RCC 7860 (cell line): ENCODE measurements at regions not wholly inside any gene's neighbourhood (a gene's known extent, or its start where the extent isn't known, plus 50 kb on each side); places are given as distances from the start of the nearest gene placed in this dataset.

Source experiments
- DNase-seq: peaks from one replicate; pipeline ENCODE4 v3.0.0-alpha.2; 2015; ENCODE audit warnings: low spot score
- FAIRE-seq: peaks from 2 replicates; lab custom pipeline; 2012; peaks lifted over from hg19 to GRCh38; lab: Jason Lieb, UNC

DNA sequence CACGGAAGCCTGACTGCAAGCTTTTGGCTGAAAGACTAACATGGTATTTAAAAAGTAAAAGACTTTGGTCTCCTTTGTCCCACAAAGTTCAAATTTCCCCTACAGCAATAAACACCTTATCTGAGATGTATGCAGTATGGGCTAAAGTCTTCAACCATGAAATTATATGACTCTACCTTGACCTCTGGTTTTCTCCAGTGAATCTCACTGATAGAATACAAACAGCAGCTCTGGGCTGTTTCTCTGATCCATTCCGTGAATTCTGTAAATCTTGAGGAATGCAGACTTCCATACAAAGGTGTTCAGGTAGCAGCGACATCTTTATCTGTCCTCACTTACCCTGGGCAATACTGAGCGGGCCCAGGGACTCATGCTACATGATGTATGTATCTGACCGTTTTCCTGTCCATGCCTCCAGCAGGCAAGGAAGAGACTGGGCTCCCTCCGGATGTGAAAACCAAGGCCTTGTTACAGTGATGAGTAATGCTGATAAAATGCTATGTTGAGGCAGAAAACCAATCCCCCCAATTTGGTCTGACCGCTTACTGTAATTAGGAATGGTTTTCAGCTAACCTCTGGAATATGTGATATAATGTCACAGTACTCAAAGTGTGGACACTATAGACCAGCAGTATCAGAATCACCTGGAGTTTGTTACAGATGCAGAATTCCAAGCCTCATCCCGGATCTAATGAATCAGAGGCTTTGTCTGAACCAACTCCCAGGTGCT lies 589.8 kb downstream of the HS3ST4 start:
- DNase-seq (peak; percentile 8), FAIRE-seq (no peak)

DNA sequence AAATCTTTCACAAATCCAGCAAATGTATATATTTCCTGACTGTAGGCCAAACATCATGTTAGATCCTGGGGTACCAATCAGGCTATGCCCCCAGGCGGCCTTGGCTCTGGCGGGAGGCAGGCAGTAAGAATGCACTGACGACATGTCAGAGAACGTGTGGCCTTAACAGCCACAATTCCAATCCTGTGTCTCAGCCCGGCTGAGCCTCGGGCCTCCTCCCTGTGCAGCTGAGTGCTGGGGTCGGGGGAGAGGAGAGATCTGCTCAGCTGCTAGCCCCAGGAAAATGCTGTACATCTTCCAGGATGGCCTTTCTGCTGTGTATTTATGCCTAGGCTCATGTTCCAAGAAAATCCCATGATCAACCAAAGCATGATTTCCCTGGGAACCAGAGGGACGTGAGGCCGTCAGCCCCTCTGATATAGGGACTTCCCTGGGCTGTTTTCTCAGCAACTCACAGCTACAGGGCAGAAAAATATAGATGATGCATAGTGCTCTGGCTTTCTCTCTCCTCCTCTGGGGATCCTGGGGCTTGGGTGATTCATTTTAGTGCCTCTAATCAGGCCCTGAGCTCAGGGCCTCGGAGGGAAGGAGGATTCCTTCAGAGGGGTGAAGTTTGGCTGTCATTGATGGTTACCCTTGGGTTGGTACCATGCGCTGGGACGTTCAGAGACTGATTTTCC lies 604.0 kb downstream of the HS3ST4 start:
- no peak for FAIRE-seq
- no peak for DNase-seq

DNA sequence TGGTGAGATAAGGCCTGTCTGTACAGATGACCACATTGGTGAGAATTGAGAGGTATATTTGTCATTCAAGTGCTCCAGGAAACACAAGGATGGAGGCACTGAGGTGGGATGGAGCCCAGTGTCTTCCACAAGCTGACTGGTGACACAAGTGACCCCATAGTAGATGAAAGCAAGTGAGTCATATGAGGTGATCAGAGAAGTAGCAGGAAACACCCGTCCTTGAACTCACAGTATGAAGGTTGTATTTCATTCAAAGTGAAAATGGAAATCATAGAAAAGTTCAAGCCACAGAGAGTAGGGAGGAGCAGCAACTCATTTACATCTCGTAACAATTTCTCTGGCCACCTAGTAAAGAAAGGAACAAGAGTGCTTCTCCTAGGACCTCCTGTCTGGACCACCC lies 609.8 kb downstream of the HS3ST4 start:
- FAIRE-seq, result no peak

DNA sequence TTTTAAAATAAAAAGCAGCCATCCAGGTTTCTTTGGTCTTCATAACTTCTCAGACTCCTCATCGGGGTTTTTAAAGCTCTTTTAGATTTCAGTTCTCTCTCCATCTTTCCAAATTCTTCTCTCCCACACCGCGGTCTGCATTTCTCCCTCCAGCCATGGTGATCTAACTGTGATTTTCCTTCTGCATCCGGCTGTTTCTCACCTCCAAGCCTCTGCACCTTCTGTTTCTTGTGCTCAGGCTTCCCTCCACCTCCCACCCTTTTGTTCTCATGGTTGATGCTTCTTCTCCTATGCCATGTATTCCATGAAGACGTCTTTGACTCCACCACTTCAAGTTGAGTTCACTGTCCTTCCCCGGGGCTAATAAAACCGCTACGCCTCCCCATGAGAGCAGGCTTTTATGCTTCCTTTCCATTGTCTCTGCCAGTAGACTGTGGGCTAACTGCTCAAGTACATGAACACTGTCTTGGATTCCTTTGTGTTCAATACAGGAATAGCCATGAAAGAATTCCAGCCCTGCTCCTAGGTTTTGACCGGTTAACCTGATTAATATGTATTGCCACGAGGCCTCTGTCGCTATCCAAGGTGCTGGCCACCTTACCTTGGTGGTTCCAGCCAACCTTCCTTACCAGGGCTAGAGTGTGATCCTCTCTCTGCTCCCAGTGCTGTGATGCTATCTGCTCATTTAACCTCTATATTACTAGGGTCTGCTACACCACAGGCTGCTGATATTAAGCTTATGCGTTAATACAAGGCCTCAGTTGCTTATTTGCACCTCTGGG lies 625.1 kb downstream of the HS3ST4 start:
- FAIRE-seq, result no peak
- DNase-seq, result no peak

More for the DNA sequence above, 609.8 kb downstream of the HS3ST4 start:
- DNase-seq, result no peak

DNA sequence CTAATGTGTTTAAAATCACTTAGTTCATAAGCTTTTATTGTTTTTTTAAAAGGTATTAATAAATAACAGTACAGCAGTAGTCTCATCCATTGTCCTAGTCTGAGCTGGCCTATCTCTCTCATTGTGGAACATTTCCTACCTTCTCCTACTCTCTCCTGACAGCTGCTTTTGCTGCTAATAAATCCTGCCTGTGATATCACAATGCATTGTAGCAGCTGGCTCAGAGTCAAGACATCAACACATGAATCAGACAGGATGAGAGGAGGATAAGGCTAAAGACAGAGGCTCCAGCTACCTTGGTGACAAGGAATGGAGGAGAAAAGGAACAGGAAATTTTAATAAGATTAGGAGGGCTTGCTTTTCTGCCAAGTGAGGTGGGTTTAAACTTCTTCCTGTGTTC lies 626.1 kb downstream of the HS3ST4 start:
- no peak for DNase-seq
- FAIRE-seq, result no peak

DNA sequence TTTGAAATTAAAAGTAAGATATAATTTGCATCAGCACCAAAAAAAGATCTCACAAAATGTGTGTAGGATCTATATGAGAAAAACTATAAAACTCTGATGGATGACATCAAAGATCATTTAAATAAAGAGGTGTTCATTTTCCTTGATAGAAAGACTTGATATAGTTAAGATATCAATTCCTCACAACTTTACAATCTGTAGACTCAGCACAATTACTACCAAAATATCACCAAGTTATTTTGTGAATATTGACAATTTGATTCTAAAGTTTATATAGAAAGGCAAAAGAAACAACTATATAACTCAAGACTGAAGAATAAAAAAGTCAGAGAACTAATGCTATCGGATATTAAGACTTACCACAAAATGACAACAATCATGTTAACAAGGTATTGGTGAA lies 638.9 kb downstream of the HS3ST4 start:
- DNase-seq (no peak), FAIRE-seq (no peak)

DNA sequence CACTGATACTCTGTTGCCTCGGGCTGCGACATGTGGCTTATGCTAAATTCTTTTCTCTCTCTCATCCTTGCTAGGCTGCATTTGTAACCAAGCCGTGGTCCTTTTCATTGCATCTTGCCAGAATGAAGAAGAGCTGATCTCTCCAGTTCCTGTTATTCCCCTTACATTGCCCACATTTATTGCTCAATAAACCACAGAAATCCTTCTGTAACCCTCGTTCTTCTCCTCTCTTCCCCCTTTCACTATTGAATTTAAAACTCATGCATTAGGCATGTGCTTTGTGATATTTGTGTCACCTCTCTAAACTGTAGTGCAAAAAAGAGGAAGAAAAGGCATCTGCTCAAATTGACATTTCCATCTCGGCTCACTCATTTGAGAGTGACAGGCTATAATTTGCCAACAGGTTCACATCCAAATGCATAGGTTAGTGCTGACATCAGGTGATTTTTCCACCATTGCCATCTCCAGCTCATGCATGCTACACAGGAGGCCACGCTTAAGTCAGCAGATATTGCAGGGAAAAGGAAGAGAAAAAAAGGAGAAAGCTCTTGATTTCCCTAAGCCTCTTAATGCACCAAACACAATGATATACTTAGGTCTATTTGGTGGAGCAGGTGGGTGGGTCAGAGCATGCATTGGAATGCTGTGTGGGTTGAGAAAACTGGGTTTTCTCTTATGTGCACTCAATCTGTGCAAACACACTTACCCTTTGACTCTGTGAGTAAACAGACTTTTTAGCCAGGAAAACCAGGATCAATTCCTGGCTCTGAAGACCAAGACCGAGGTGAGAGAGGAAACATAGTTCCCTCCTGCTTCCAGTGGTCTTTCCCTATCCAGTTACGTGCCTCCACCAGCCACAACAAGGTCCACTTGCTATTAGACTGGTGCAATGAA lies 642.7 kb downstream of the HS3ST4 start:
- DNase-seq, result no peak
- no peak for FAIRE-seq

DNA sequence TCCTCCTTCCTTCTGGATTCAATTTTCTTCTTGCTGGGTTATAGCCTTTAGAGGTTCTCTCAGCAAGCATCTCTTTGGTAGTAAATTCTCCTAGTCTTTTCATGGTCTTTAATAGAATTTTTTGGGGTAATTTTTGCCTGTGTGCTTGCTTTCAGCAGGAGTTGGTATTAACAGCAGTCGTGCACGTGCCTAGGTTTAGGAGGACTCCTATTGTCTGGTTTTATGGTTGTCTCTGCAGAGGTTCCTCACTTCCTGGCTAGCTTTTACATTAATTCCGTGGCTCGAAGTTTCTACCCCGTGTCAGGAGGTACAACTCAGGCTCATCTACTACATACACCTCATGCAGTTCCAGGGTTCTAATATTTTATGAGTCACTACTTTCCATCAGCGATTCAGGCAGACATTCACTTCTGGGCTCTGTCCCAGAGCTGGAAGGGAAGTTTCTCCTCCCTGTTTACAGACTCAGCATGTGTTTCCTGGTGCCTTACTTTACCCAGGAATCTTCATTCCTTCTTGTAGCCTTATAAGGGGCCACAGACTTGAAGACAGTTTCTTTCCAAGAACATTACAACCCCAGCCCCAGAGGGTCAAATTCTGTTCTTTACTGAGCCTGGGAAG lies 643.6 kb downstream of the HS3ST4 start:
- FAIRE-seq, result no peak
- DNase-seq, result no peak

DNA sequence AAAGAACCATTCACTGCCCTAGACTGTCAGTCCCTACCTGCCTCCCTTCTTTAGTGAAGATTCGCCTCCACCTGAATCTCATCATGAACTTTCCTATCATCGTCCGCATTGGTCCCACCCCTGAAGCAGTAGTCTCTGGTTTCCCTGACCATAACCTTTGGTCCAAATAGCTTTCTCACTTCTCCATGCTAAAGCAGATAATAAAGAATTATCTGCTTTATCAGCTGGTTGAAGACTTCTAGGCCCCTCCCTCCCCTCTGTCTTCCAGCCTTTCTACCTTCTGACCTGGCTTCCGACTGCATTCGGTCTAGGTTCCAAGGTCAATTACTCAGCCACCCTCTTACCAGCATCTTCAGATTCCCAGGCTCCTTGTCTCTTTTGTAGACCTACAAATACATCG lies 650.9 kb downstream of the HS3ST4 start:
- no peak for DNase-seq
- no peak for FAIRE-seq

DNA sequence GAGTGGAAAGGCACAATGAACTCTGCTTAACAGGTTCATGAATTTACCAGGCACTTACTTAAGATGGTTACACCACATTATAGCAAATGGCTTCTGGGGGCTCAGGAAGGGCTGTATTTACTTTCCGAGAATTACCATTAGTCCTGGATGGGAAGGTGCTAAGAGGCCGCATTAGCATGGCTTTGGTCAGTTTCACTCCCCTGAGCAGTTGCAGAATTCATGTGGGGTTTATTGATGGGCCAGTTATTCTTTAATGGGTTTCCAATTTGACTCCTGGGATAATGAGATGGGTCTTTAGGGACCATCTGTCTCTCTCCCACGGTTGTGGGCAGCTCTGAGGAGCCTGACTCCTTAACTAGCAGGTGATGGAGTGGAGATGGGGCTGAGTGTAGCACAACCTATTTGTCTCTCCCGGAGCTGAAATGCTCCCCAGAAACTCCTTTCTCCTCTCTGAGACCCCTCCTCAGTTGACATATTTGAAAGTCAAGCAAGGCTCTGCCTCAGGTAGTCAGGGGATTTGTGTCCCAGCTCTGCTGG lies 652.5 kb downstream of the HS3ST4 start:
- FAIRE-seq, result no peak
- no peak for DNase-seq

DNA sequence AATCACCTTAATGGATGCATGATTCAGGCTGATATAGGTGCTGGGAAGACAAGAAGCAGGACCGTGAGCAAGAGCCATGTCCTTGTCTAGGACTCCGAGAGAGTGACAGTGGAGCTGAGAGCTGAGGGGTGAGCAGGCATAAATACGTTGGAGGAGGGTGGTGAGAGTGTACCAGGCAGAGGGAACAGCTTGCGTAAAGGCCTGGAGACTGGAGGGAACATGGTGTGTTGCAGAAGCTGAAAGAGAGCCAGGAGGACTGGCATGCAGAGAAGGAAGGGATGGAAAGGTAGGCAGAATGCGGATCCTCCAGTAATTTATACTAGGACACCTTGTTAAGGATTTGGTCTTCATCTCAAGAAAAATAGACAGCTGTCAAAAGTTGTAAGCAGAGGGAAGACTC lies 653.2 kb downstream of the HS3ST4 start:
- DNase-seq, result no peak
- FAIRE-seq, result no peak

DNA sequence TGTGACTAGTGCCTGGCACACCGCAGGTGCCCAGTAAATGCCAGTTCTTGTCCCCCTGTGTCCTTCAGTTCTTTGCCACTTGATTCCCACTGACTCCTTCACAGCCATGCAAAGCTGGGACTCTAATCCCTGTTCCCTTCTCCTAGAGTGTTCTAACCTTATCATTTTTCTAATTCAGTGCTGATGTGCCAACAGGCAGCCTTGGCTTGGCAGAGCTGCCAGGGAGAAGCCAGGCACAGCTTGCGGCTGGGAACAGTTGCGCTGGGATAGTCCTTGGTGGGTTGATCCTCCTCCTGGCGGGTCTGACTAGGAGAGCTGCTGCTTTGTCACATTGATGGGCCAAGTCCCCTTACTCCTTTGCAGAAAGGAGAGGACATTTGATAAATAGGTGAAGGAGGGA lies 654.2 kb downstream of the HS3ST4 start:
- DNase-seq (no peak), FAIRE-seq (no peak)

DNA sequence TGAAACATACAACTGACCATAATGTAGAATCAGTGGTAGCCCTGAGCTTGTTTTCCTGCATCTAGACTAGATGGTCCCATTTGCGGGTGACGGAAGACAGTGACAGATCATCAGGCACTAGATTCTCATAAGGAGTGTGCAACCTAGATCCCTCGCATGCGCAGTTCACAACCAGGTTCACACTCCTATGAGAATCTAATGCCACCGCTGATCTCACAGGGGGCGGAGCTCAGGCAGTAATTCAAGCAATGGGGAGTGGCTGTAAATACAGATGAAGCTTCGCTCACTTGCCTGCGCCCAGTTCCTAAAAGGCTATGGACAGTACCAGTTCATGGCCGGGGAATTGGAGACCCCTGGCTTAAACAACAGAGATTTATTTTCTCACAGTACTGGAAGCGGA lies 656.3 kb downstream of the HS3ST4 start:
- FAIRE-seq (no peak), DNase-seq (no peak)

DNA sequence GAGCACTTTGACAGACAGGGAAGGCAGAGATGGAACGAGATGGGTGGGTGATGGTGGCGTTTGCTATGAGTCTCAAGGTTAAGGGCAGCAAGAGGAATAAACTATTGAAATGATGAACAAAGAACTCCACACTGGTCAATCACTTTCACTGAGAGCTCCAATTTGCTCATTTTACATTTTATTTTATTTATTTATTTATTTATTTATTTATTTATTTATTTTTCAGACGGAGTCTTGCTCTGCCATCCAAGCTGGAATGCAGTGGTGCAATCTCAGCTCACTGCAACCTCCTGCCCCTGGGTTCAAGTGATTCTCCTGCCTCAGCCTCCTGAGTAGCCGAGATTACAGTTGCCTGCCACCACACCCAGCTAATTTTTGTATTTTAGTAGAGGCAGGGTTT lies 669.1 kb downstream of the HS3ST4 start:
- no peak for DNase-seq
- no peak for FAIRE-seq

DNA sequence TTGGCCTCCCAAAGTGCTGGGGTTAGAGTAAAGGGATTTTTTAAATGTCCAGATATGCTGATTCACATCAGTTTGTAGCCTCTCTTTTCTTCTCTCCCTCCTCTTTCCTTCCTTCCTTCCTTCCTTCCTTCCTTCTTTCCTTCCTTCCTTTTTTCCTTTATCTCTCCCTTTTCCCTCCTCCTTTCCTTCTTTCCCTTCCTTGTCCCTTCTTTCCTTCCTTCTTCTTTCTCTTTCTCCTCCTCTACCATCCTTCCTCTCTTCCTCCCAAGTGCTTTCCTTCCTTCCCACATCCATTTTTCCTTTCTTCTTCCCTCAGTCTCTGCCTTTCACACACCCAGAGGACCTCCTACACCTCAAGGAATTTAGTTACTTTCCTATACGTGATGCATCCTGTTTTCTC lies 671.8 kb downstream of the HS3ST4 start:
- DNase-seq (no peak), FAIRE-seq (no peak)

DNA sequence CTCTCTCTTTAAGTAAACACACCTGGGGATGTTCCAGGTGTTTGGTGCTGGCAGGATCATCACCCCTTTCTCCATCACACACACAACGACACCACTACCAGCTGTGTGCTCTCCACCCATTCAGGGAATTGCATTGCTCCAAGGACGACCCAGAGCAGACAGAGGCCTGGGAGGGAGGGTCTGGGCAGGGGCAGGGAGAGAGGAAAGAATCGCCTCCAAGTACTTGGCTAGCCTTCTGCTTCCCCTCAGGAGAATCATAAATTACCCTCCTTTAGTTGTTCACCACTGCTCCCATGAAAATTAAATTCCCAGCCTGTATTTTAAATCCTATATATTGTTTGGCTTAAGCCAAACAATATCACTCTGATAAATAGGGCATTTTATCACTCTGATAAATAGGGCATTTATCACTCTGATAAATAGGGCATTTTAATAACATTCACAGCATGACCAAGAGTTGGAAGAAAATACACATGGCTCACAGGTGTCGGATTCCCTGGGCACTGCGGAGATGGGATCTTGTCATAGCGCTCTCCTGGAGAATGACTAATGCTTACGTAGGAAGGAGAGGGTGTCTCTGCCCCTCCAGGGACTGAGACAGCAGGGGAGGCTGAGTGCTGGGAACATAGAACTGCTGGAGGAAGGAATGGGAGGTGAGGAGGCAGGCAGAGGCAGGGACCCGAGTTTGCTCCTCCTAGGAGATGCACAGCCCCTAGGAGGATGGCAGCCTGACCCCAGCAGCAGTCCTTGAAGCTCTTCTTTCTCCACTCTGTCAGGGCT lies 673.6 kb downstream of the HS3ST4 start:
- DNase-seq, result no peak
- FAIRE-seq, result no peak

DNA sequence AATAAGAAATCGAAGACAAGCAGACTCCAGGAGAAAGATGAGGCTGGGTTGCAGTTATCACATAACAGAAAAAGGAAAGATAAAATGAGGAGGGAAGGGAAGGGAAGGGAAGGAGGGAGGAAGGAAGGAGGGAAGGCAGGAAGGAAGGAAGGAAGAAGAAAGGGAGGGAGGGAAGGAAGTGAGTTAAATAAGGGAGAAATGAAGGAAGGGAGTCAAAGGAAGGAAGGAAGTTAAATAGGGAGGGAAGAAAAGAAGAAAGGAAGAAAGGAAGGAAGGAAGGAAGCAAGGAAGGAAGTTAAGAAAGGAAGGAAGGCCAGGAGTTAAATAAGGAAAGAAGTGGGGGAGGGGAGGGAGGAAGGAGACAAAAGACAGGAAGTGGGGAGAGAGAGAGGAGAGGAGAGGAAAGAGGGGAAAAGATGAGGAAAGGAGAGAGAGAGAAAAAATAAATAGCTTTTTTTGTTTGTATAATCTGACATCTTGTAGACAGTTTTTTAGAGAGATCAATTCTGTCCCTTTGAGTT lies 679.6 kb downstream of the HS3ST4 start:
- no peak for FAIRE-seq
- no peak for DNase-seq

DNA sequence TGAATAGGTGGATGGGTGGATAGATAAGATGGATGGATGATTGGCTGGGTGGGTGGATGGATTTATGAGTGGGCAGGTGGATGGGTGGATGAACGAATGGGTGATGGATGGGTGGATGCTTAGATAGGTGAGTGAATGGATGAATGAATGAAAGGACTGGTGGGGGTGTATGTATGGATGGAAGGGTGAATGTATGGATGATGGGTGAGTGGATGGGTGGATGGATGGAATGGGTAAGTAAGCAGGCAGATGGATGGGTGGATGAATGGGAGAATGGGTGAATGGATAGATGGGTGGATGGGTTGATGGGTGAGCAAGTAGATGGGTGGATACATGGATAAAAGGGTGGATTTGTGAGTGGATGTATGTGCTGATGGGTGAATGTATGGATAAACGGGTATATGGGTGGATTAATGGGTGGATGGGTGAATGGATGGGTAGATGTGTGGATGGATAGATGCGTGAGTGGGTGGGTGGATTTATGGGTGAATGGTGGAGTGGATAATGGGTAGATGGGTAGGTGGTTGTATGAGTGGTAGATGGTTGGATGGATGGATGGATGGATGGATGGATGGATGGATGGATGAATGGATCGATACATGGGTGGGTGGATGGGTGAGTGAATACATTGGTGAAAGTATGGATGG lies 682.6 kb downstream of the HS3ST4 start:
- DNase-seq, result no peak
- no peak for FAIRE-seq

DNA sequence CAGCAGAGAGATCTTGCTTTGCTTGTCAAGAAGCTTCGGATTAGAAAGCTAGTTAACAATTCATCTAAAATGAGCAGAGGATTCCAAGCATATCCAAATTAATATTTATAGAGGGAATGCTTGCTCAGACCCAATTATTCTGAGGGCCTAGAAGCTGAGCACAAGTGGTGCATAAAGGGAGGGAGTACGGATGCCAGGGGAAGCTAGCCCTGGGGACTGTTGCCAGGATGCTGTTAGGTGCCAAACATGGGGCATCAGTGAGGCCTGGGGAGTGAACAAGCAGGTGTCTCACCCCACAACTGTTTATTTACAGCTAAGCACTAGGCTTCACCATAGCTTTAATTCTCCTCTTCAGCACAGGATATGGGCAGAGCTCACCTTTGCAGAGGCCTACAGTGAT lies 684.1 kb upstream of the C16orf82 start:
- DNase-seq, result no peak
- FAIRE-seq, result no peak
